Stimulated activated naive B cell treated with anti-CD40 and anti-IgM and Interleukin-4, amounts not matched to agents 10 μg/mL and 1 μg/mL and 100 μg/mL, for 72 hours (primary cell): ENCODE measurements at regions not wholly inside any gene's neighbourhood (a gene's known extent, or its start where the extent isn't known, plus 50 kb on each side); places are given as distances from the start of the nearest gene placed in this dataset.
A peak's percentile ranks its signal among the peaks of the same experiment; 100 is the strongest.

Experiments
- ATAC-seq, 2 donors: fragments of 150-1000 bp; cut with Tn5 transposase; replicated peaks; 2 replicates each; pipeline ENCODE4 v1.10.0; 2021; ENCODE audit warnings: moderate library complexity in 1 of 2
- DNase-seq: peaks from one replicate; pipeline ENCODE4 v3.0.0; 2021
- H3K27ac Mint-ChIP-seq: one replicate; pipeline ENCODE4 v1.8.0; 2022; ENCODE audit warnings: mild to moderate bottlenecking, mixed read lengths
- H3K27me3 Mint-ChIP-seq, 2 donors: one replicate each; pipeline ENCODE4 v1.8.0; 2022; ENCODE audit warnings: mixed read lengths in 2 of 2
- H3K36me3 Mint-ChIP-seq, 2 donors: one replicate each; pipeline ENCODE4 v1.8.0; 2022; ENCODE audit warnings: mixed read lengths in 2 of 2, mild to moderate bottlenecking in 1 of 2
- H3K4me1 Mint-ChIP-seq, 2 donors: one replicate each; pipeline ENCODE4 v1.8.0; 2022; ENCODE audit warnings: mixed read lengths in 2 of 2, mild to moderate bottlenecking in 1 of 2
- H3K4me3 Mint-ChIP-seq, 2 donors: one replicate each; pipeline ENCODE4 v1.8.0; 2022; ENCODE audit warnings: mild to moderate bottlenecking in 2 of 2, mixed read lengths in 2 of 2, moderate library complexity in 1 of 2
- H3K9me3 Mint-ChIP-seq, 2 donors: one replicate each; pipeline ENCODE4 v1.8.0; 2022; ENCODE audit warnings: mixed read lengths in 2 of 2, mild to moderate bottlenecking in 1 of 2

GRCh38 chr6:93823489-93823888 is 404.1 kb upstream of the EPHA7 start:
- H3K27me3 Mint-ChIP-seq, result no peaks in the 10 kb centered on the region
- ATAC-seq, result no peak
- H3K27ac Mint-ChIP-seq, result no peak overlapping the region
- no peaks in the 10 kb centered on the region for H3K36me3 Mint-ChIP-seq
- DNase-seq, result no peak
- no peaks in the 10 kb centered on the region for H3K9me3 Mint-ChIP-seq
- H3K4me1 Mint-ChIP-seq, result no peaks in the 10 kb centered on the region
- H3K4me3 Mint-ChIP-seq, result no peak overlapping the region

DNA sequence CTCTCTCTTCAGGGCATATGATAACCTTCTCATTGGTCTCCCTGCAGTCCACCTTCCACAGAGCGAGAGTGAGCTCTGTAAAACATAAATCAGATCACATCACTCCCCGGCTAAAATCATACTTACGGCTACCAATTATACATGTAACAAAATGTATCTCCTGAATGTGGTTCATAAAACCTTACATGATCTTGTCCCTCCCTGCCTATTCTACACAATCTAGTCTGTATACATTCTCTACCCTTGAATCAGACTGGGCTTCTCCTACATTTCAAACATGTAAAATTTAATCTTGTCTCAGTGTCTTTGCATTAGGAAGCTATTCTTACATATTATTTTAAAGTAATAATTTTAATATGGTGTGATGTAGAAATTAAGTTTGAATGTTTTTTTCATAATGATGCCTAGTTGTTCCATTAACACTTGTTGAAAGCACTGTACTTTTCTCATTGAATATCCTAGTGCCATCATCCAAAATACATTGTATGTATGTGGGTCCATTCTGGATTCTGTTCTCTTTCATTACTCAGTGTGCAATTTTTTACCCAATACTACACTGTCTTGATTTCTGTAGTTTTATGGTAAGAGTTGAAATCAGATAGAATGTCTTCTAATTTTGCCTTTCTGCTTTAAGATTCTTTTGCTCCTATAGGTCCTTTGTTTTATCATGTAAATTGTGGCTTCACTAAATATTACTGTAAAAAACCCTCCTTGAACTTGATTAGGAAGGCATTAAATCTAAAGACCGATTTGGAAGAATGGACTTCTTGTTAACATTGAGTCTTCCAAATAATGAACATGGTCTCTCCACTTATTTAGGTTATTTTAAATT is 403.3 kb upstream of the EPHA7 start:
- H3K27ac Mint-ChIP-seq, result no peak overlapping the region
- H3K9me3 Mint-ChIP-seq, result no peaks in the 10 kb centered on the region
- no peaks in the 10 kb centered on the region for H3K36me3 Mint-ChIP-seq
- no peaks in the 10 kb centered on the region for H3K27me3 Mint-ChIP-seq
- H3K4me1 Mint-ChIP-seq, result no peaks in the 10 kb centered on the region
- ATAC-seq, result no peak
- no peak overlapping the region for H3K4me3 Mint-ChIP-seq
- DNase-seq, result no peak

DNA sequence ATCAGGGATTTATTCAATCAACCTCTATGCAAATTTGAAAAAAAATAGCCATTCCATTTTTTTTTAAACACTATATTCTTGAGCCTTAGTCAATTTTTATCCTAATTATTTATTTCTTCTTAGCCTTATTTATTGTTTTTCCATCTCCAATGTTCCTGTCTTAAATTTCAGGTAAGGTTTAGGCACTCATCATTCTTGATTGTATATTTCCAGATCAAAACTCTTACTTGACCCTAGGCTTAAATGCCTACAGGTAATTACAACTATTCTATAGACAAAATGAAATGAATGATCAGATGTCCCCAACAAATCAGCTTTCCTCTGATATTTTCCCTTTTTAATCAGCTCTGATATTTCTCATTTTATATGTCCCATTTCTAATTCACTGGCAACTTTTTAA is 402.6 kb upstream of the EPHA7 start:
- DNase-seq, result no peak
- Mint-ChIP-seq H3K27ac (no peak overlapping the region), H3K27me3 (no peaks in the 10 kb centered on the region), H3K4me3 (no peak overlapping the region), H3K9me3 (no peaks in the 10 kb centered on the region), H3K36me3 (no peaks in the 10 kb centered on the region), H3K4me1 (no peaks in the 10 kb centered on the region)
- no peak for ATAC-seq

- no peak overlapping the region for H3K4me3 Mint-ChIP-seq
- no peaks in the 10 kb centered on the region for H3K36me3 Mint-ChIP-seq
- no peak overlapping the region for H3K27ac Mint-ChIP-seq
- no peak for ATAC-seq
- H3K9me3 Mint-ChIP-seq, result no peaks in the 10 kb centered on the region
- H3K27me3 Mint-ChIP-seq, result no peaks in the 10 kb centered on the region
- H3K4me1 Mint-ChIP-seq, result no peaks in the 10 kb centered on the region
- no peak for DNase-seq
Observed at GRCh38 chr6:93820465-93821082, 401.2 kb upstream of the EPHA7 start.

DNA sequence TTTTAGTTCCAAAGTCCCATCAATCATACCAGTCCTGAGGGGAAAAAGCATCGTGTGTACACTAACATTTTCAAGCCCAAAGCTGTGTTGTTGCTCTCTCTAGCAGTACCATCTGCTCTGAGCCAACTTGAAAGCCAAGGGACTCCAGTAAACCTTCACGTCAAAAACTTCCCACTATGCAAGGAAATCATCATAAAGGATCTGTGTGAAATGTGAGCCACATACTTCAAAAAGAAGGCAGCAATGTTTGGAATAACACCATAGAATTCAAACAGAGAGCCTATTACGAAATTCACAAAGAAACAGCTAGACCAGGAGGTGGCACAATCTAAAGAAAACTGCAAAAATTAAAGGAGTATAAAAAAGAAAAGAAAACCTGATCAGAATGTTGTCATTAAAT is 399.8 kb upstream of the EPHA7 start:
- H3K9me3 Mint-ChIP-seq, result no peaks in the 10 kb centered on the region
- H3K27ac Mint-ChIP-seq, result no peak overlapping the region
- H3K36me3 Mint-ChIP-seq, result no peaks in the 10 kb centered on the region
- no peak overlapping the region for H3K4me3 Mint-ChIP-seq
- ATAC-seq, result no peak
- no peak for DNase-seq
- H3K4me1 Mint-ChIP-seq, result no peaks in the 10 kb centered on the region
- H3K27me3 Mint-ChIP-seq, result no peaks in the 10 kb centered on the region

DNA sequence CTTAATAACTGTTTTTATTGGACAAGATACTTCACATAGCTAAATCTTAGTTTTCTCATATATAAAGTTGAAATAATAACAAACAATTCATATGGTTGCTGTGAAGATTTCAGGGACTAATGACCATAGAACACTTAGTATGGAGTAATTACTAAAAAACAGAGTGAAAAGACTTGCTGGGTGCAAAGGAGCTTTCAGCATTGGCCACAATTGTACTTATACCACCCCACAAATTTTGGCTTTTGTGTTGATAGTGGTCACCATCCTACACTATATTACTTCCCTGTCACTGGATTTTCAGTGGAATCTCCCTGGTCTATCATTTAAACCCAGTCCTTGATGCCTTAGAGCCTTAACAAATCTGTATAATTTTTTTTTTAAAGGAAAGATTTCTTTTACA is 398.6 kb upstream of the EPHA7 start:
- ATAC-seq (no peak), DNase-seq (no peak)
- H3K27ac Mint-ChIP-seq, result no peak overlapping the region
- H3K4me3 Mint-ChIP-seq, result no peak overlapping the region
- H3K27me3 Mint-ChIP-seq, result no peaks in the 10 kb centered on the region
- peaks cover 0 to 2% of the 10 kb centered on the region in 2 donors for H3K9me3 Mint-ChIP-seq
- no peaks in the 10 kb centered on the region for H3K4me1 Mint-ChIP-seq
- H3K36me3 Mint-ChIP-seq, result no peaks in the 10 kb centered on the region

GRCh38 chr6:93806409-93807270 is 387.3 kb upstream of the EPHA7 start:
- Mint-ChIP-seq H3K4me3 (no peak overlapping the region), H3K4me1 (no peaks in the 10 kb centered on the region), H3K9me3 (peaks cover 3 to 5% of the 10 kb centered on the region in 2 donors), H3K27ac (peak overlapping the region; percentile 47), H3K36me3 (no peaks in the 10 kb centered on the region), H3K27me3 (no peaks in the 10 kb centered on the region)
- no peak for ATAC-seq
- DNase-seq, result no peak

- H3K27ac Mint-ChIP-seq, result no peak overlapping the region
- H3K27me3 Mint-ChIP-seq, result no peaks in the 10 kb centered on the region
- ATAC-seq (no peak), DNase-seq (no peak)
- no peaks in the 10 kb centered on the region for H3K4me1 Mint-ChIP-seq
- no peaks in the 10 kb centered on the region for H3K36me3 Mint-ChIP-seq
- H3K4me3 Mint-ChIP-seq, result no peak overlapping the region
- no peaks in the 10 kb centered on the region for H3K9me3 Mint-ChIP-seq
Observed at GRCh38 chr6:93801101-93801847, 381.9 kb upstream of the EPHA7 start.

DNA sequence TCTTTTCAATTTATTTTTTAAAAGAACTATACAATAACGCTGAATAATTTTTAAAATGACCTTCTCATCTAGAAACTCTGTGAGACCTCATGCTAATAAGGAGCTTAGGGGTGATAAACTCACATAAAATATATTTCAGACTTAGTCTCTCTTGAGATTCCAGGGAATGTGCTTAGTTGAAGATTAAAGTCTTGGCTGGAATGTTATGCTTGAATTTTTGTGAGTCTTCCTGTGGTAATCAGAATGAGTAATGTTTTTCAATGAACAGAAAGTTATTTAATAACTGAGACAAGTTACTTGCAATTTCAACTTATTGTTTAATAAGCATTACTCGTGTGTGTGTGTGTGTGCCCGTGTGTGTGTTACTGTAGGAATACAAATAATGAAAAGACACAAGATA is 379.9 kb upstream of the EPHA7 start:
- Mint-ChIP-seq H3K4me1 (no peaks in the 10 kb centered on the region), H3K36me3 (no peaks in the 10 kb centered on the region), H3K4me3 (no peak overlapping the region), H3K27ac (no peak overlapping the region), H3K9me3 (no peaks in the 10 kb centered on the region), H3K27me3 (no peaks in the 10 kb centered on the region)
- no peak for DNase-seq
- ATAC-seq, result no peak

- ATAC-seq (no peak), DNase-seq (no peak)
- Mint-ChIP-seq H3K4me3 (no peak overlapping the region), H3K4me1 (no peaks in the 10 kb centered on the region), H3K27me3 (no peaks in the 10 kb centered on the region), H3K27ac (no peak overlapping the region), H3K9me3 (no peaks in the 10 kb centered on the region), H3K36me3 (no peaks in the 10 kb centered on the region)
Observed at GRCh38 chr6:93794166-93794565, 374.8 kb upstream of the EPHA7 start.

DNA sequence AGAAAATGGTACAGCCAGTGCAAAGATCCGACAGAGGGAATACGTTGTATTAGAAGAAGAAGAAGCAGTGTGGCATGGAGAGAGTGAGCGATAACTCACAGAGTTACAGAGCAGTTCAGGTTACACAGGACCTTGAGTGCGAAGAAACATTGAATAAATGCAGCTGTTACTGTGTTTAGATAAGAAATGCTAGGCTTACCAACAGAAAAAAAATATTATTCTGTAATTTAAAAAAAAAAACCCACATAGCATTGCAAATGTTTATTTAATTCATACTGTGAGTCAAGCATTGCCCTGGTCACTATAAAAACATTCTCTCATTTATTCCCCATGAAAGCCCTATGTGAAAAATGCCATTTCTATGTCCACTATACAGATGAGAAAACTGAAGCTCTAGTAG is 373.4 kb upstream of the EPHA7 start:
- no peaks in the 10 kb centered on the region for H3K9me3 Mint-ChIP-seq
- no peaks in the 10 kb centered on the region for H3K36me3 Mint-ChIP-seq
- H3K27me3 Mint-ChIP-seq, result no peaks in the 10 kb centered on the region
- no peak overlapping the region for H3K27ac Mint-ChIP-seq
- no peak for ATAC-seq
- DNase-seq, result no peak
- no peaks in the 10 kb centered on the region for H3K4me1 Mint-ChIP-seq
- no peak overlapping the region for H3K4me3 Mint-ChIP-seq

DNA sequence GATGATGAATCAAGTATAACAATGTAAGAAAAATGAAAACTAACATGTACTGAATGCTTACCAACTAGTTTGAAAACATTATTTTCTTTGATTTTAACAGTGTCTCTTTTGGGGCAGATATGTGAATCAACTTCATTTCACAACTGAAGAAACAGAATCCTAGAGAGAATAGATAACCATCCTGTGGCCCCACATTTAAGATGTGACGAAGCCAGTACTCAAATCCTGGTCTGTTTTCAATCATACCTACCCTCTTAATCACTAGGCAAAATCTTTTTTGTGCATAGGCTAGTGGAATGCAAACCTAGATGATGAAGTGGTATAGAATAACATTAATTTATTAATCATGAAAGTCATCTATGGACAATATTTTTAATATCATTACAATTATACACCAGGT is 371.6 kb upstream of the EPHA7 start:
- H3K9me3 Mint-ChIP-seq, result no peaks in the 10 kb centered on the region
- H3K4me3 Mint-ChIP-seq, result no peak overlapping the region
- H3K27ac Mint-ChIP-seq, result no peak overlapping the region
- ATAC-seq, result no peak
- H3K27me3 Mint-ChIP-seq, result no peaks in the 10 kb centered on the region
- H3K4me1 Mint-ChIP-seq, result no peaks in the 10 kb centered on the region
- DNase-seq, result no peak
- H3K36me3 Mint-ChIP-seq, result no peaks in the 10 kb centered on the region

GRCh38 chr6:93789532-93789931 is 370.2 kb upstream of the EPHA7 start:
- Mint-ChIP-seq H3K9me3 (peaks cover 3 to 4% of the 10 kb centered on the region in 2 donors), H3K4me1 (no peaks in the 10 kb centered on the region), H3K36me3 (no peaks in the 10 kb centered on the region), H3K4me3 (no peak overlapping the region), H3K27me3 (no peaks in the 10 kb centered on the region), H3K27ac (no peak overlapping the region)
- no peak for ATAC-seq
- no peak for DNase-seq

- no peaks in the 10 kb centered on the region for H3K4me1 Mint-ChIP-seq
- ATAC-seq, result no peak
- H3K4me3 Mint-ChIP-seq, result no peak overlapping the region
- no peaks in the 10 kb centered on the region for H3K27me3 Mint-ChIP-seq
- H3K36me3 Mint-ChIP-seq, result no peaks in the 10 kb centered on the region
- no peak overlapping the region for H3K27ac Mint-ChIP-seq
- H3K9me3 Mint-ChIP-seq, result peaks cover 3 to 4% of the 10 kb centered on the region in 2 donors
- no peak for DNase-seq
Observed at GRCh38 chr6:93787841-93788240, 368.5 kb upstream of the EPHA7 start.
